ENCODE measurements at regions not wholly inside any gene's neighbourhood (a gene's known extent, or its start where the extent isn't known, plus 50 kb on each side); places are given as distances from the start of the nearest gene placed in this dataset.

DNA sequence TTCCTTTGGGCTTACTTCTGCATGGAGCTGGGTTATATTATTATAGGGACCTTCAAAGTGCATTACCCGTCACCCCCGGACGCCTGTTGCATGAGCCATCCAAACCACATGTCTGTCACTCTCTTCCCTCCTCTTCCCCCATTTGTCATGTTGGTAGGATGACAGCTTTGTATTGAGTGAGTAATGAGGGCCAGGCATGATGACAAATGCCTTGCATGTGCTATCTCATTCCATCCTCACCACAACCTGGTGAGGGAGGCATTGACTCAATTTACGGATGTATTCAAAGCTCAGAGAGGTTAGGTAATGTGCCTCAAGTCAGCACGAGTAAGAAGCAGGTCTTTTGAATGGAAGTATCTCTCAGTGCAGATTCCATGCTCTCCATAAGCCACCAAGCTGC is 510.5 kb upstream of the TNP1 start:
- TF ChIP-seq POLR2A (IDR thresholded peaks at IDR 0.05; ENCODE audit: low read depth, low read length), result no peak
- no peak for TF ChIP-seq POLR2AphosphoS5 (IDR thresholded peaks at IDR 0.05; ENCODE audit: low read depth, low read length)
- no peak for TF ChIP-seq TAF1 (IDR thresholded peaks at IDR 0.05; ENCODE audit: low read depth, low read length)
- no peak for TF ChIP-seq PAX5 (IDR thresholded peaks at IDR 0.05; ENCODE audit: insufficient read depth, low read length, severe bottlenecking)
- no peak for TF ChIP-seq SPI1 (IDR thresholded peaks at IDR 0.05; ENCODE audit: low read depth, low read length)
- TF ChIP-seq POU2F2 (IDR thresholded peaks at IDR 0.05; ENCODE audit: low read depth, low read length), result no peak
